Activated CD8-positive, alpha-beta T cell treated with anti-CD3 and anti-CD28 coated beads for 36 hours (primary cell): ENCODE measurements at regions not wholly inside any gene's neighbourhood (a gene's known extent, or its start where the extent isn't known, plus 50 kb on each side); places are given as distances from the start of the nearest gene placed in this dataset.

Experiments
- ATAC-seq: fragments of 200-7000 bp; cut with Tn5 transposase; one replicate; pipeline ENCODE4 v1.10.0; 2021; ENCODE audit warnings: mild to moderate bottlenecking, moderate library complexity
- CTCF ChIA-PET: fragments of 350-600 bp; sonication (Branson Sonifier 250); formaldehyde crosslinking; loops from one replicate; lab custom pipeline; 2021; ENCODE audit warnings: antibody characterized with exemption; lab: Charles Lee
- POLR2A ChIA-PET: fragments of 350-600 bp; sonication (Branson Sonifier 250); formaldehyde crosslinking; loops from one replicate; lab custom pipeline; 2021; ENCODE audit warnings: antibody characterized with exemption; lab: Charles Lee
- DNase-seq: peaks from one replicate; pipeline ENCODE4 v3.0.0-alpha.2; 2020
- H3K27ac Mint-ChIP-seq: one replicate; pipeline ENCODE4 v1.8.0; 2021; ENCODE audit warnings: mild to moderate bottlenecking, mixed read lengths
- H3K27me3 Mint-ChIP-seq: one replicate; pipeline ENCODE4 v1.8.0; 2021; ENCODE audit warnings: mixed read lengths
- H3K36me3 Mint-ChIP-seq: one replicate; pipeline ENCODE4 v1.8.0; 2021; ENCODE audit warnings: low read depth, mixed read lengths
- H3K4me1 Mint-ChIP-seq: one replicate; pipeline ENCODE4 v1.8.0; 2021; ENCODE audit warnings: low read depth, mixed read lengths
- H3K4me3 Mint-ChIP-seq: one replicate; pipeline ENCODE4 v1.8.0; 2021; ENCODE audit warnings: mild to moderate bottlenecking, moderate library complexity, mixed read lengths
- H3K9me3 Mint-ChIP-seq: one replicate; pipeline ENCODE4 v1.8.0; 2021; ENCODE audit warnings: mixed read lengths
- CTCF ChIP-seq: fragments of 200-600 bp; IDR thresholded peaks from one replicate; pipeline ENCODE4 v1.8.0; 2022; ENCODE audit warnings: antibody characterized with exemption, mild to moderate bottlenecking
- intact Hi-C: fragments of 100-400 bp; cut with micrococcal nuclease; formaldehyde crosslinking; loops from one replicate; pipeline ENCODE4 v1.10.0; 2022

- no peak for TF ChIP-seq CTCF
- intact Hi-C loops, result no loop called here
- DNase-seq (no peak), ATAC-seq (no peak)
- no peaks in the 10 kb centered on the region for H3K36me3 Mint-ChIP-seq
- no peak overlapping the region for H3K27ac Mint-ChIP-seq
- H3K4me3 Mint-ChIP-seq, result no peak overlapping the region
- peaks cover 26% of the 10 kb centered on the region for H3K27me3 Mint-ChIP-seq
- no peaks in the 10 kb centered on the region for H3K4me1 Mint-ChIP-seq
- POLR2A ChIA-PET, result no interaction called here
- no peaks in the 10 kb centered on the region for H3K9me3 Mint-ChIP-seq
- CTCF ChIA-PET, result no interaction called here
Observed at GRCh38 chr7:27312820-27313219, 70.2 kb downstream of the EVX1 start.

GRCh38 chr7:27314111-27314510, 71.5 kb downstream of the EVX1 start:
- Mint-ChIP-seq H3K36me3 (no peaks in the 10 kb centered on the region), H3K4me1 (no peaks in the 10 kb centered on the region), H3K27me3 (peaks cover 29% of the 10 kb centered on the region), H3K4me3 (no peak overlapping the region), H3K9me3 (peaks cover 3% of the 10 kb centered on the region), H3K27ac (no peak overlapping the region)
- CTCF ChIA-PET, result no interaction called here
- TF ChIP-seq CTCF, result no peak
- ATAC-seq, result no peak
- POLR2A ChIA-PET, result interaction anchor here (0.6 kb wide), 1 partner anchor 1376 kb away, joined by 3 read pairs; no protein-coding TSS in a partner anchor
- DNase-seq, result no peak
- intact Hi-C loops, result no loop called here

- no peak for ATAC-seq
- CTCF ChIA-PET, result no interaction called here
- H3K9me3 Mint-ChIP-seq, result peaks cover 6% of the 10 kb centered on the region
- no peak overlapping the region for H3K27ac Mint-ChIP-seq
- no peak for DNase-seq
- H3K4me1 Mint-ChIP-seq, result no peaks in the 10 kb centered on the region
- TF ChIP-seq CTCF, result no peak
- no peak overlapping the region for H3K4me3 Mint-ChIP-seq
- H3K36me3 Mint-ChIP-seq, result no peaks in the 10 kb centered on the region
- peaks cover 34% of the 10 kb centered on the region for H3K27me3 Mint-ChIP-seq
- POLR2A ChIA-PET, result no interaction called here
- intact Hi-C loops, result no loop called here
Observed at GRCh38 chr7:27315066-27315465, 72.5 kb downstream of the EVX1 start.

GRCh38 chr7:27316311-27316710, 73.7 kb downstream of the EVX1 start:
- no peak for ATAC-seq
- no peak for DNase-seq
- TF ChIP-seq CTCF, result no peak
- CTCF ChIA-PET, result no interaction called here
- H3K4me1 Mint-ChIP-seq, result no peaks in the 10 kb centered on the region
- H3K9me3 Mint-ChIP-seq, result peaks cover 6% of the 10 kb centered on the region
- no peak overlapping the region for H3K27ac Mint-ChIP-seq
- H3K4me3 Mint-ChIP-seq, result no peak overlapping the region
- intact Hi-C loops, result no loop called here
- H3K27me3 Mint-ChIP-seq, result peaks cover 31% of the 10 kb centered on the region
- POLR2A ChIA-PET, result no interaction called here
- no peaks in the 10 kb centered on the region for H3K36me3 Mint-ChIP-seq

- Mint-ChIP-seq H3K36me3 (no peaks in the 10 kb centered on the region), H3K9me3 (peaks cover 3% of the 10 kb centered on the region), H3K27ac (no peak overlapping the region), H3K27me3 (peaks cover 17% of the 10 kb centered on the region), H3K4me3 (no peak overlapping the region), H3K4me1 (no peaks in the 10 kb centered on the region)
- no peak for DNase-seq
- ChIA-PET CTCF (no interaction called here), POLR2A (no interaction called here)
- ATAC-seq, result no peak
- TF ChIP-seq CTCF, result no peak
- intact Hi-C loops, result no loop called here
Observed at GRCh38 chr7:27324246-27324645, 81.6 kb downstream of the EVX1 start.
